GM19397 (cell line): ENCODE measurements at regions not wholly inside any gene's neighbourhood (a gene's known extent, or its start where the extent isn't known, plus 50 kb on each side); places are given as distances from the start of the nearest gene placed in this dataset.

Experiments
- ATAC-seq: cut with Tn5 transposase; IDR thresholded peaks from one replicate; pipeline ENCODE4 v1.9.1; 2021; ENCODE audit warnings: mild to moderate bottlenecking, moderate library complexity; ENCODE audit not compliant: unreplicated experiment

GRCh38 chr10:113967126-113967525 lies 76.5 kb upstream of the ADRB1 start:
- ATAC-seq: no peak

GRCh38 chr10:113970641-113971040 lies 73.0 kb upstream of the ADRB1 start:
- no peak for ATAC-seq

GRCh38 chr10:113971349-113971973 lies 72.2 kb upstream of the ADRB1 start:
- ATAC-seq: no peak

GRCh38 chr10:113977174-113977573 lies 66.5 kb upstream of the ADRB1 start:
- ATAC-seq: no peak

GRCh38 chr10:113978802-113979201 lies 64.9 kb upstream of the ADRB1 start:
- no peak for ATAC-seq

- no peak for ATAC-seq
Observed at GRCh38 chr10:113979409-113979808, 64.3 kb upstream of the ADRB1 start.

GRCh38 chr10:113980408-113981087 lies 63.1 kb upstream of the ADRB1 start:
- ATAC-seq: no peak

GRCh38 chr10:113982296-113982695 lies 61.4 kb upstream of the ADRB1 start:
- ATAC-seq: peak; percentile 4

- ATAC-seq: peak; percentile 83
Observed at GRCh38 chr10:113982769-113983168, 60.9 kb upstream of the ADRB1 start.

GRCh38 chr10:113983552-113983951 lies 60.1 kb upstream of the ADRB1 start:
- ATAC-seq: peak; percentile 50

GRCh38 chr10:113985297-113985844 lies 58.3 kb upstream of the ADRB1 start:
- ATAC-seq: no peak

GRCh38 chr10:113986316-113986715 lies 57.4 kb upstream of the ADRB1 start:
- ATAC-seq: no peak

- no peak for ATAC-seq
Observed at GRCh38 chr10:113987156-113987555, 56.5 kb upstream of the ADRB1 start.

- no peak for ATAC-seq
Observed at GRCh38 chr10:113987805-113988204, 55.9 kb upstream of the ADRB1 start.

GRCh38 chr10:113988535-113988934 lies 55.1 kb upstream of the ADRB1 start:
- ATAC-seq: no peak

- ATAC-seq: no peak
Observed at GRCh38 chr10:113991091-113991860, 52.4 kb upstream of the ADRB1 start.

- ATAC-seq: no peak
Observed at GRCh38 chr10:113992471-113993011, 51.1 kb upstream of the ADRB1 start.

- ATAC-seq: no peak
Observed at GRCh38 chr10:113993489-113993991, 50.1 kb upstream of the ADRB1 start.
